ENCODE measurements at regions not wholly inside any gene's neighbourhood (a gene's known extent, or its start where the extent isn't known, plus 50 kb on each side); places are given as distances from the start of the nearest gene placed in this dataset.

GRCh38 chr19:5261156-5261890, 79.3 kb downstream of the PTPRS start:
- no peak for DNase-seq (ENCODE audit: low read depth)
- in situ Hi-C loops (cut with HindIII; ENCODE audit: low pct_unique_long_range_greater_than_20kb, low sequenced_read_pairs): no loop called here

- DNase-seq (ENCODE audit: low read depth): no peak
- in situ Hi-C loops (cut with HindIII; ENCODE audit: low pct_unique_long_range_greater_than_20kb, low sequenced_read_pairs): no loop called here
Observed at GRCh38 chr19:5260381-5260967, 80.1 kb downstream of the PTPRS start.

- DNase-seq (ENCODE audit: low read depth): no peak
- in situ Hi-C loops (cut with HindIII; ENCODE audit: low pct_unique_long_range_greater_than_20kb, low sequenced_read_pairs): loop anchor here (10.0 kb wide), 1 partner anchor 85 kb away; no protein-coding TSS in a partner anchor
Observed at GRCh38 chr19:5259750-5260149, 80.9 kb downstream of the PTPRS start.

GRCh38 chr19:5257155-5258045, 83.2 kb downstream of the PTPRS start:
- no peak for DNase-seq (ENCODE audit: low read depth)

GRCh38 chr19:5255602-5256231, 84.9 kb downstream of the PTPRS start:
- in situ Hi-C loops (cut with HindIII; ENCODE audit: low pct_unique_long_range_greater_than_20kb, low sequenced_read_pairs): loop anchor here (10.0 kb wide), 1 partner anchor 81 kb away; no protein-coding TSS in a partner anchor

More at GRCh38 chr19:5257155-5258045, 83.2 kb downstream of the PTPRS start:
- in situ Hi-C loops (cut with HindIII; ENCODE audit: low pct_unique_long_range_greater_than_20kb, low sequenced_read_pairs): loop anchor here (10.0 kb wide), 1 partner anchor 83 kb away; no protein-coding TSS in a partner anchor

GRCh38 chr19:5254944-5255343, 85.7 kb downstream of the PTPRS start:
- in situ Hi-C loops (cut with HindIII; ENCODE audit: low pct_unique_long_range_greater_than_20kb, low sequenced_read_pairs): loop anchor here (10.0 kb wide), 1 partner anchor 80 kb away; no protein-coding TSS in a partner anchor
- DNase-seq (ENCODE audit: low read depth): no peak

More at GRCh38 chr19:5255602-5256231, 84.9 kb downstream of the PTPRS start:
- DNase-seq (ENCODE audit: low read depth): no peak

- in situ Hi-C loops (cut with HindIII; ENCODE audit: low pct_unique_long_range_greater_than_20kb, low sequenced_read_pairs): loop anchor here (10.0 kb wide), 1 partner anchor 80 kb away; no protein-coding TSS in a partner anchor
- DNase-seq (ENCODE audit: low read depth): no peak
Observed at GRCh38 chr19:5254543-5254942, 86.1 kb downstream of the PTPRS start.

GRCh38 chr19:5253406-5254110, 87.1 kb downstream of the PTPRS start:
- in situ Hi-C loops (cut with HindIII; ENCODE audit: low pct_unique_long_range_greater_than_20kb, low sequenced_read_pairs): loop anchor here (10.0 kb wide), 1 partner anchor 79 kb away; no protein-coding TSS in a partner anchor
- no peak for DNase-seq (ENCODE audit: low read depth)

- in situ Hi-C loops (cut with HindIII; ENCODE audit: low pct_unique_long_range_greater_than_20kb, low sequenced_read_pairs): loop anchor here (10.0 kb wide), 1 partner anchor 77 kb away; no protein-coding TSS in a partner anchor
- no peak for DNase-seq (ENCODE audit: low read depth)
Observed at GRCh38 chr19:5251096-5252065, 89.2 kb downstream of the PTPRS start.

- DNase-seq (ENCODE audit: low read depth): no peak
- in situ Hi-C loops (cut with HindIII; ENCODE audit: low pct_unique_long_range_greater_than_20kb, low sequenced_read_pairs): loop anchor here (10.0 kb wide), 1 partner anchor 75 kb away; no protein-coding TSS in a partner anchor
Observed at GRCh38 chr19:5250127-5250659, 90.4 kb downstream of the PTPRS start.

GRCh38 chr19:5249526-5249925, 91.1 kb downstream of the PTPRS start:
- in situ Hi-C loops (cut with HindIII; ENCODE audit: low pct_unique_long_range_greater_than_20kb, low sequenced_read_pairs): no loop called here
- DNase-seq (ENCODE audit: low read depth): no peak

- no peak for DNase-seq (ENCODE audit: low read depth)
- in situ Hi-C loops (cut with HindIII; ENCODE audit: low pct_unique_long_range_greater_than_20kb, low sequenced_read_pairs): no loop called here
Observed at GRCh38 chr19:5247957-5248705, 92.5 kb downstream of the PTPRS start.

GRCh38 chr19:5246554-5247155, 94.0 kb downstream of the PTPRS start:
- no peak for DNase-seq (ENCODE audit: low read depth)
- in situ Hi-C loops (cut with HindIII; ENCODE audit: low pct_unique_long_range_greater_than_20kb, low sequenced_read_pairs): no loop called here

- in situ Hi-C loops (cut with HindIII; ENCODE audit: low pct_unique_long_range_greater_than_20kb, low sequenced_read_pairs): no loop called here
- DNase-seq (ENCODE audit: low read depth): no peak
Observed at GRCh38 chr19:5245631-5246553, 94.7 kb downstream of the PTPRS start.
